Central memory CD8-positive, alpha-beta T cell (primary cell): ENCODE measurements at regions not wholly inside any gene's neighbourhood (a gene's known extent, or its start where the extent isn't known, plus 50 kb on each side); places are given as distances from the start of the nearest gene placed in this dataset.

Source experiments
- ATAC-seq: fragments of 150-1000 bp; cut with Tn5 transposase; replicated peaks from 2 replicates; pipeline ENCODE4 v1.10.0; 2022; ENCODE audit warnings: mild to moderate bottlenecking, moderate FRiP score, moderate number of reproducible peaks; ENCODE audit not compliant: poor library complexity, severe bottlenecking; ENCODE audit errors: extremely low read depth
- DNase-seq, 2 donors: peaks; one replicate each; pipeline ENCODE4 v3.0.0; 2021; ENCODE audit warnings: low spot score in 2 of 2
- H3K27ac Mint-ChIP-seq: one replicate; pipeline ENCODE4 v1.8.0; 2022; ENCODE audit warnings: low read depth, mild to moderate bottlenecking, moderate library complexity, mixed read lengths
- H3K27me3 Mint-ChIP-seq: one replicate; pipeline ENCODE4 v1.8.0; 2022; ENCODE audit warnings: mixed read lengths
- H3K36me3 Mint-ChIP-seq: one replicate; pipeline ENCODE4 v1.8.0; 2022; ENCODE audit warnings: mild to moderate bottlenecking, moderate library complexity, mixed read lengths; ENCODE audit not compliant: insufficient read depth
- H3K4me1 Mint-ChIP-seq: one replicate; pipeline ENCODE4 v1.8.0; 2022; ENCODE audit warnings: mixed read lengths
- H3K4me3 Mint-ChIP-seq: one replicate; pipeline ENCODE4 v1.8.0; 2022; ENCODE audit warnings: mild to moderate bottlenecking, moderate library complexity, mixed read lengths
- H3K9me3 Mint-ChIP-seq: one replicate; pipeline ENCODE4 v1.8.0; 2022; ENCODE audit warnings: mixed read lengths

GRCh38 chr14:49315570-49315969 is 270.6 kb downstream of the RPS29 start:
- no peak overlapping the region for H3K27ac Mint-ChIP-seq
- H3K4me1 Mint-ChIP-seq = no peaks in the 10 kb centered on the region
- H3K4me3 Mint-ChIP-seq = no peak overlapping the region
- no peak for DNase-seq
- no peaks in the 10 kb centered on the region for H3K9me3 Mint-ChIP-seq
- peaks cover 28% of the 10 kb centered on the region for H3K27me3 Mint-ChIP-seq
- ATAC-seq = no peak
- H3K36me3 Mint-ChIP-seq = no peaks in the 10 kb centered on the region

- DNase-seq = no peak
- ATAC-seq = no peak
- no peaks in the 10 kb centered on the region for H3K36me3 Mint-ChIP-seq
- H3K27ac Mint-ChIP-seq = no peak overlapping the region
- H3K9me3 Mint-ChIP-seq = no peaks in the 10 kb centered on the region
- no peak overlapping the region for H3K4me3 Mint-ChIP-seq
- no peaks in the 10 kb centered on the region for H3K4me1 Mint-ChIP-seq
- peaks cover 19% of the 10 kb centered on the region for H3K27me3 Mint-ChIP-seq
Observed at GRCh38 chr14:49314737-49315136, 271.4 kb downstream of the RPS29 start.

- ATAC-seq = no peak
- Mint-ChIP-seq H3K27me3 (peaks cover 10% of the 10 kb centered on the region), H3K4me3 (no peak overlapping the region), H3K36me3 (no peaks in the 10 kb centered on the region), H3K4me1 (no peaks in the 10 kb centered on the region), H3K9me3 (no peaks in the 10 kb centered on the region), H3K27ac (no peak overlapping the region)
- no peak for DNase-seq
Observed at GRCh38 chr14:49313108-49313507, 273.1 kb downstream of the RPS29 start.

- no peak for DNase-seq
- Mint-ChIP-seq H3K9me3 (no peaks in the 10 kb centered on the region), H3K27me3 (peaks cover 16% of the 10 kb centered on the region), H3K36me3 (no peaks in the 10 kb centered on the region), H3K4me3 (no peak overlapping the region), H3K27ac (no peak overlapping the region), H3K4me1 (no peaks in the 10 kb centered on the region)
- ATAC-seq = no peak
Observed at GRCh38 chr14:49310298-49310697, 275.9 kb downstream of the RPS29 start.

GRCh38 chr14:49306152-49306751 is 279.9 kb downstream of the RPS29 start:
- no peak overlapping the region for H3K27ac Mint-ChIP-seq
- DNase-seq (no peak), ATAC-seq (no peak)

GRCh38 chr14:49303946-49304516 is 282.1 kb downstream of the RPS29 start:
- Mint-ChIP-seq H3K9me3 (no peaks in the 10 kb centered on the region), H3K27me3 (peaks cover 18% of the 10 kb centered on the region), H3K4me3 (no peak overlapping the region), H3K27ac (no peak overlapping the region), H3K36me3 (no peaks in the 10 kb centered on the region), H3K4me1 (no peaks in the 10 kb centered on the region)
- DNase-seq = no peak
- ATAC-seq = no peak

More at GRCh38 chr14:49306152-49306751, 279.9 kb downstream of the RPS29 start:
- Mint-ChIP-seq H3K36me3 (no peaks in the 10 kb centered on the region), H3K4me1 (no peaks in the 10 kb centered on the region), H3K4me3 (no peak overlapping the region), H3K9me3 (no peaks in the 10 kb centered on the region), H3K27me3 (peaks cover 9% of the 10 kb centered on the region)

- Mint-ChIP-seq H3K4me3 (no peak overlapping the region), H3K4me1 (no peaks in the 10 kb centered on the region), H3K27ac (no peak overlapping the region), H3K9me3 (peaks cover 5% of the 10 kb centered on the region), H3K36me3 (peaks cover 2% of the 10 kb centered on the region), H3K27me3 (peaks cover 21% of the 10 kb centered on the region)
- DNase-seq (no peak), ATAC-seq (no peak)
Observed at GRCh38 chr14:49297102-49297501, 289.1 kb downstream of the RPS29 start.

- Mint-ChIP-seq H3K4me1 (no peaks in the 10 kb centered on the region), H3K27ac (no peak overlapping the region), H3K4me3 (no peak overlapping the region), H3K36me3 (peaks cover 2% of the 10 kb centered on the region), H3K9me3 (peaks cover 5% of the 10 kb centered on the region), H3K27me3 (peaks cover 12% of the 10 kb centered on the region)
- ATAC-seq = no peak
- no peak for DNase-seq
Observed at GRCh38 chr14:49294621-49295148, 291.5 kb downstream of the RPS29 start.

GRCh38 chr14:49287004-49287403 is 299.2 kb downstream of the RPS29 start:
- Mint-ChIP-seq H3K36me3 (no peaks in the 10 kb centered on the region), H3K4me1 (no peaks in the 10 kb centered on the region), H3K27ac (no peak overlapping the region)

GRCh38 chr14:49286257-49286983 is 299.8 kb downstream of the RPS29 start:
- no peak overlapping the region for H3K27ac Mint-ChIP-seq
- no peaks in the 10 kb centered on the region for H3K4me1 Mint-ChIP-seq

More at GRCh38 chr14:49287004-49287403, 299.2 kb downstream of the RPS29 start:
- peaks cover 40% of the 10 kb centered on the region for H3K27me3 Mint-ChIP-seq
- DNase-seq = no peak
- no peak for ATAC-seq
- H3K4me3 Mint-ChIP-seq = no peak overlapping the region
- H3K9me3 Mint-ChIP-seq = no peaks in the 10 kb centered on the region

GRCh38 chr14:49280566-49280965 is 305.6 kb downstream of the RPS29 start:
- no peak overlapping the region for H3K4me3 Mint-ChIP-seq
- H3K9me3 Mint-ChIP-seq = no peaks in the 10 kb centered on the region
- no peaks in the 10 kb centered on the region for H3K4me1 Mint-ChIP-seq
- no peak overlapping the region for H3K27ac Mint-ChIP-seq
- peaks cover 15% of the 10 kb centered on the region for H3K27me3 Mint-ChIP-seq
- no peak for DNase-seq
- no peak for ATAC-seq
- H3K36me3 Mint-ChIP-seq = no peaks in the 10 kb centered on the region

More at GRCh38 chr14:49286257-49286983, 299.8 kb downstream of the RPS29 start:
- DNase-seq = no peak
- H3K4me3 Mint-ChIP-seq = no peak overlapping the region
- no peaks in the 10 kb centered on the region for H3K36me3 Mint-ChIP-seq
- H3K27me3 Mint-ChIP-seq = peaks cover 40% of the 10 kb centered on the region
- no peaks in the 10 kb centered on the region for H3K9me3 Mint-ChIP-seq
- ATAC-seq = no peak

- Mint-ChIP-seq H3K36me3 (no peaks in the 10 kb centered on the region), H3K4me3 (no peak overlapping the region), H3K27ac (no peak overlapping the region), H3K9me3 (peaks cover 4% of the 10 kb centered on the region), H3K4me1 (no peaks in the 10 kb centered on the region), H3K27me3 (peaks cover 7% of the 10 kb centered on the region)
- no peak for DNase-seq
- no peak for ATAC-seq
Observed at GRCh38 chr14:49250517-49250916, 335.7 kb downstream of the RPS29 start.

- H3K27ac Mint-ChIP-seq = no peak overlapping the region
- no peaks in the 10 kb centered on the region for H3K4me1 Mint-ChIP-seq
- H3K36me3 Mint-ChIP-seq = no peaks in the 10 kb centered on the region
- H3K27me3 Mint-ChIP-seq = peaks cover 7% of the 10 kb centered on the region
- ATAC-seq (no peak), DNase-seq (no peak)
- H3K4me3 Mint-ChIP-seq = no peak overlapping the region
- peaks cover 8% of the 10 kb centered on the region for H3K9me3 Mint-ChIP-seq
Observed at GRCh38 chr14:49250109-49250508, 336.1 kb downstream of the RPS29 start.
